Calu3 (cell line): ENCODE measurements at regions not wholly inside any gene's neighbourhood (a gene's known extent, or its start where the extent isn't known, plus 50 kb on each side); places are given as distances from the start of the nearest gene placed in this dataset.

Experiments used
- BruUV-seq: library from RNA; stranded (reverse); fragments of 400-500 nt; replicated peaks from 2 replicates; lab custom pipeline; 2021; lab: Mats Ljungman, UMichigan
- CTCF ChIA-PET: fragments of 300-600 bp; sonication (Branson Sonifier 250); formaldehyde crosslinking; loops from one replicate; lab custom pipeline; 2022; ENCODE audit warnings: antibody characterized with exemption; lab: Charles Lee
- DNase-seq: peaks from one replicate; pipeline ENCODE4 v3.0.0; 2022
- H3K27ac Mint-ChIP-seq: one replicate; pipeline ENCODE4 v1.8.0; 2022; ENCODE audit warnings: mixed read lengths; ENCODE audit not compliant: unreplicated experiment
- H3K27me3 Mint-ChIP-seq: one replicate; pipeline ENCODE4 v1.8.0; 2022; ENCODE audit warnings: mixed read lengths; ENCODE audit not compliant: unreplicated experiment
- H3K36me3 Mint-ChIP-seq: one replicate; pipeline ENCODE4 v1.8.0; 2022; ENCODE audit warnings: mild to moderate bottlenecking, moderate library complexity, mixed read lengths; ENCODE audit not compliant: insufficient read depth, unreplicated experiment
- H3K4me1 Mint-ChIP-seq: one replicate; pipeline ENCODE4 v1.8.0; 2022; ENCODE audit warnings: mild to moderate bottlenecking, low read depth, mixed read lengths; ENCODE audit not compliant: unreplicated experiment
- H3K4me3 Mint-ChIP-seq: one replicate; pipeline ENCODE4 v1.8.0; 2022; ENCODE audit warnings: mild to moderate bottlenecking, low read depth, moderate library complexity, mixed read lengths; ENCODE audit not compliant: unreplicated experiment
- H3K9me3 Mint-ChIP-seq: one replicate; pipeline ENCODE4 v1.8.0; 2022; ENCODE audit warnings: low read depth, mixed read lengths; ENCODE audit not compliant: unreplicated experiment
- CTCF ChIP-seq: fragments of 200-600 bp; IDR thresholded peaks from one replicate; pipeline ENCODE4 v1.8.0; 2022; ENCODE audit warnings: antibody characterized with exemption; ENCODE audit not compliant: unreplicated experiment
- intact Hi-C: fragments of 100-400 bp; cut with micrococcal nuclease; formaldehyde crosslinking; loops from one replicate; pipeline ENCODE4 v1.10.0; 2022; ENCODE audit not compliant: unreplicated experiment

- intact Hi-C loops: no loop called here
- DNase-seq: no peak
- no peak for TF ChIP-seq CTCF
- no peaks in the 10 kb centered on the region for H3K36me3 Mint-ChIP-seq
- no peak overlapping the region for H3K27ac Mint-ChIP-seq
- H3K27me3 Mint-ChIP-seq: no peaks in the 10 kb centered on the region
- peaks cover 19% of the 10 kb centered on the region for H3K9me3 Mint-ChIP-seq
- H3K4me3 Mint-ChIP-seq: no peak overlapping the region
- CTCF ChIA-PET: no interaction called here
- no peaks in the 10 kb centered on the region for H3K4me1 Mint-ChIP-seq
- BruUV-seq: no TSS peak
These were observed 228.1 kb downstream of the NEBL start for GRCh38 chr10:20668985-20669384.

GRCh38 chr10:20662742-20663141 is 234.4 kb downstream of the NEBL start:
- intact Hi-C loops: no loop called here
- Mint-ChIP-seq H3K27me3 (no peaks in the 10 kb centered on the region), H3K4me3 (no peak overlapping the region), H3K36me3 (no peaks in the 10 kb centered on the region), H3K4me1 (no peaks in the 10 kb centered on the region), H3K27ac (no peak overlapping the region), H3K9me3 (peaks cover 14% of the 10 kb centered on the region)
- BruUV-seq: no TSS peak
- no peak for DNase-seq
- CTCF ChIA-PET: interaction anchor here (0.6 kb wide), 1 partner anchor 12 kb away, joined by 4 read pairs; no protein-coding TSS in a partner anchor
- no peak for TF ChIP-seq CTCF

GRCh38 chr10:20659225-20659624 is 237.9 kb downstream of the NEBL start:
- no TSS peak for BruUV-seq
- H3K36me3 Mint-ChIP-seq: no peaks in the 10 kb centered on the region
- H3K4me3 Mint-ChIP-seq: no peak overlapping the region
- no peak overlapping the region for H3K27ac Mint-ChIP-seq
- intact Hi-C loops: no loop called here
- CTCF ChIA-PET: no interaction called here
- H3K4me1 Mint-ChIP-seq: no peaks in the 10 kb centered on the region
- peaks cover 11% of the 10 kb centered on the region for H3K9me3 Mint-ChIP-seq
- no peaks in the 10 kb centered on the region for H3K27me3 Mint-ChIP-seq
- DNase-seq: no peak
- TF ChIP-seq CTCF: no peak

GRCh38 chr10:20658158-20658557 is 239.0 kb downstream of the NEBL start:
- H3K9me3 Mint-ChIP-seq: peaks cover 11% of the 10 kb centered on the region
- no peaks in the 10 kb centered on the region for H3K36me3 Mint-ChIP-seq
- CTCF ChIA-PET: no interaction called here
- no peaks in the 10 kb centered on the region for H3K27me3 Mint-ChIP-seq
- DNase-seq: no peak
- H3K4me3 Mint-ChIP-seq: no peak overlapping the region
- TF ChIP-seq CTCF: no peak
- intact Hi-C loops: no loop called here
- no peak overlapping the region for H3K27ac Mint-ChIP-seq
- no TSS peak for BruUV-seq
- no peaks in the 10 kb centered on the region for H3K4me1 Mint-ChIP-seq
